ENCODE measurements at regions not wholly inside any gene's neighbourhood (a gene's known extent, or its start where the extent isn't known, plus 50 kb on each side); places are given as distances from the start of the nearest gene placed in this dataset.

GRCh38 chr6:23561732-23562131, 564.3 kb upstream of the NRSN1 start:
- POLR2A ChIA-PET: no interaction called here
- no peaks in the 10 kb centered on the region for H3K36me3 ChIP-seq (ENCODE audit: control insufficient read depth in 2 of 2, insufficient read depth in 1 of 2, low read length in 2 of 2)
- no peaks in the 10 kb centered on the region for H3K4me1 ChIP-seq (ENCODE audit: control insufficient read depth, insufficient read depth, low read length)
- no peaks in the 10 kb centered on the region for H3K9me3 ChIP-seq (ENCODE audit: control insufficient read depth, insufficient read depth, low read depth, low read length)
- CTCF ChIA-PET: no interaction called here
- H3K4me3 ChIP-seq (ENCODE audit: low read depth, low read length): no peak overlapping the region
- no peak overlapping the region for H3K27ac ChIP-seq (ENCODE audit: extremely low read depth, low read depth, low read length)
- no peak for TF ChIP-seq ZNF629 (tag by site-specific recombination; IDR thresholded peaks at IDR 0.05)
- no peak for TF ChIP-seq KLF16 (tag by site-specific recombination; IDR thresholded peaks at IDR 0.05)
- TF ChIP-seq ZNF580 (tag by site-specific recombination; IDR thresholded peaks at IDR 0.05): no peak
- no peak for TF ChIP-seq OVOL3 (tag by site-specific recombination; IDR thresholded peaks at IDR 0.05)
- no peak for TF ChIP-seq ZSCAN4 (tag by site-specific recombination; IDR thresholded peaks at IDR 0.05)

- CTCF ChIA-PET: no interaction called here
- no peaks in the 10 kb centered on the region for H3K36me3 ChIP-seq (ENCODE audit: control insufficient read depth in 2 of 2, insufficient read depth in 1 of 2, low read length in 2 of 2)
- no peak overlapping the region for H3K4me3 ChIP-seq (ENCODE audit: low read depth, low read length)
- POLR2A ChIA-PET: no interaction called here
- no peak overlapping the region for H3K27ac ChIP-seq (ENCODE audit: extremely low read depth, low read depth, low read length)
- H3K4me1 ChIP-seq (ENCODE audit: control insufficient read depth, insufficient read depth, low read length): no peaks in the 10 kb centered on the region
- no peaks in the 10 kb centered on the region for H3K9me3 ChIP-seq (ENCODE audit: control insufficient read depth, insufficient read depth, low read depth, low read length)
- TF ChIP-seq ZBTB8A (tag by site-specific recombination; IDR thresholded peaks at IDR 0.05): no peak
- TF ChIP-seq SALL2 (tag by site-specific recombination; IDR thresholded peaks at IDR 0.05; ENCODE audit: borderline replicate concordance): no peak
- no peak for TF ChIP-seq ZNF416 (tag by site-specific recombination; IDR thresholded peaks at IDR 0.05)
- no peak for TF ChIP-seq MEIS1 (CRISPR knock-in tag; IDR thresholded peaks at IDR 0.05; ENCODE audit: borderline replicate concordance)
- TF ChIP-seq ZNF76 (tag by site-specific recombination; IDR thresholded peaks at IDR 0.05; ENCODE audit: borderline replicate concordance, low read depth): no peak
- no peak for TF ChIP-seq HOXC10 (CRISPR knock-in tag; IDR thresholded peaks at IDR 0.05)
- TF ChIP-seq ZNF530 (tag by site-specific recombination; IDR thresholded peaks at IDR 0.05; ENCODE audit: low read depth): no peak
- TF ChIP-seq ZBTB48 (tag by site-specific recombination; IDR thresholded peaks at IDR 0.05): no peak
- no peak for TF ChIP-seq ZSCAN4 (tag by site-specific recombination; IDR thresholded peaks at IDR 0.05)
- TF ChIP-seq ZNF175 (tag by site-specific recombination; IDR thresholded peaks at IDR 0.05): no peak
- TF ChIP-seq ZNF155 (tag by site-specific recombination; IDR thresholded peaks at IDR 0.05): no peak
- TF ChIP-seq ZNF621 (tag by site-specific recombination; IDR thresholded peaks at IDR 0.05): no peak
- no peak for TF ChIP-seq ZNF169 (tag by site-specific recombination; IDR thresholded peaks at IDR 0.05)
- no peak for TF ChIP-seq ZNF571 (tag by site-specific recombination; IDR thresholded peaks at IDR 0.05)
- TF ChIP-seq ZFP41 (tag by site-specific recombination; IDR thresholded peaks at IDR 0.05; ENCODE audit: borderline replicate concordance): no peak
- TF ChIP-seq ZNF792 (tag by site-specific recombination; IDR thresholded peaks at IDR 0.05): no peak
These were observed 563.5 kb upstream of the NRSN1 start for GRCh38 chr6:23562554-23562953.

GRCh38 chr6:23563323-23563722, 562.7 kb upstream of the NRSN1 start:
- CTCF ChIA-PET: no interaction called here
- Histone ChIP-seq H3K4me1 (ENCODE audit: control insufficient read depth, insufficient read depth, low read length) (no peaks in the 10 kb centered on the region), H3K4me3 (ENCODE audit: low read depth, low read length) (no peak overlapping the region), H3K36me3 (ENCODE audit: control insufficient read depth in 2 of 2, insufficient read depth in 1 of 2, low read length in 2 of 2) (no peaks in the 10 kb centered on the region), H3K9me3 (ENCODE audit: control insufficient read depth, insufficient read depth, low read depth, low read length) (no peaks in the 10 kb centered on the region), H3K27ac (ENCODE audit: extremely low read depth, low read depth, low read length) (no peak overlapping the region)
- POLR2A ChIA-PET: no interaction called here
- TF ChIP-seq ZNF184 (tag by site-specific recombination; IDR thresholded peaks at IDR 0.05) (no peak), ZNF654 (tag by site-specific recombination; IDR thresholded peaks at IDR 0.05; ENCODE audit: low read depth) (no peak), BCL6B (tag by site-specific recombination; IDR thresholded peaks at IDR 0.05) (no peak), ZNF391 (tag by site-specific recombination; IDR thresholded peaks at IDR 0.05; ENCODE audit: borderline replicate concordance, low read depth) (no peak), ZNF747 (tag by site-specific recombination; IDR thresholded peaks at IDR 0.05) (no peak), ZNF155 (tag by site-specific recombination; IDR thresholded peaks at IDR 0.05) (no peak), KLF17 (tag by site-specific recombination; IDR thresholded peaks at IDR 0.05) (no peak), ZNF169 (tag by site-specific recombination; IDR thresholded peaks at IDR 0.05) (no peak), ZNF626 (tag by site-specific recombination; IDR thresholded peaks at IDR 0.05) (no peak), ATF2 (tag by site-specific recombination; IDR thresholded peaks at IDR 0.05; ENCODE audit: low read depth) (no peak)
